Effector CD4-positive, alpha-beta T cell (primary cell): ENCODE measurements at regions not wholly inside any gene's neighbourhood (a gene's known extent, or its start where the extent isn't known, plus 50 kb on each side); places are given as distances from the start of the nearest gene placed in this dataset.

ENCODE experiments used
- DNase-seq: peaks from one replicate; pipeline ENCODE4 v3.0.0-alpha.2; 2020

DNA sequence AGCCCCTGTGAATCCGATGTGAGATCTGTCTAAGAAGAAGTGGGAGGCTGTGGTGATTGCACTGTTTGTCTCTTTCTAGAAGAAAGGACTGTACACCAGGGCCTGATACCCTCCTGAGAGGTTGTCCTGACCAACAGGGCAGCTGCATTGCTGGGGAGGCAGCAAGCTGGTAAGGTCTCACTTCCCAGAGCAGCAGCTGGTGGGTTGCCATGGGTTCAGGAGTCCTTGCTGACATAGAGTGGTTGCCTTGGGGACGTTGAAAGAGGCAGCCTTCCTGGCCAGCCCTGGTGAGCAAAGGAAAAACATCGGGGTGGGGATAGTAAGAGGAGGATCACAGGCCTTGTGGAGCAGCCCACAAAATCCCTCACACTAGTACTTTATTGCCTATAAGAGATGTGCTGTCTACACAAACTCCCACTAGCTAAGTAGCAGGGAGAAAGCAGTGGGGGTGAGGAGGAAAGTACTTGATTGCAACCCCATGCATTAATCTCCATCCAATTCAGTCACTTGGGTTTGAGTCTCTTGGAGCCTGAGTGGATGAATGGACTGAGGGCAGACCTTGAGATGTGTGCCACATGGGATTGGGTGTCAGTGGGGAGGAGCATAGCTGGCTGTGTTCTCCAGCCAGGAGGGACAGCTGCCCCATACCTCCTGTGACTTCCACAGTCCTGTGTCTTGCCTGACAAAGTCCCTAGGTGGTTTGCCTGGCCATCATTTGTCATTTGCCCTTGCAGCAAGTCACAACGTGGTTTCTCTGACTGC, 143.8 kb upstream of the RPL38 start:
- DNase-seq: no peak

DNA sequence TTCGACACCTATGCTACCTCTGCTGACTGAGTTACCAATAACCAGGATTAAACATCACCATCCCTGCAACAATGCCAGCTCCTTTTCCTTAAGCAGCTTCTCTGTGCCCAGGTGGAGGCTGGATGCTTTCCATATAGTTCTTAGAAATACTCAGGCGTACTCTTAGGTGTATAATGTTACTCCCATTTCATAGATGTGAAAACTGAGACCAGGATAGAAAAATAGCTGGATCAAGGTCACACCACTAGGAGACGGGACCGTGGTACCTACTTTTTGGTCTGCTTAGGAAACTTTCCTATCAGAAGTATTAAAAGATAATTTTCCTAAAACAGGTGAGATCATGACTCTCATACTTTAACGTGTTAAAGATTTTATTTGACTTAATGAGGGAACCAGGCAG, 141.7 kb upstream of the RPL38 start:
- DNase-seq: no peak

DNA sequence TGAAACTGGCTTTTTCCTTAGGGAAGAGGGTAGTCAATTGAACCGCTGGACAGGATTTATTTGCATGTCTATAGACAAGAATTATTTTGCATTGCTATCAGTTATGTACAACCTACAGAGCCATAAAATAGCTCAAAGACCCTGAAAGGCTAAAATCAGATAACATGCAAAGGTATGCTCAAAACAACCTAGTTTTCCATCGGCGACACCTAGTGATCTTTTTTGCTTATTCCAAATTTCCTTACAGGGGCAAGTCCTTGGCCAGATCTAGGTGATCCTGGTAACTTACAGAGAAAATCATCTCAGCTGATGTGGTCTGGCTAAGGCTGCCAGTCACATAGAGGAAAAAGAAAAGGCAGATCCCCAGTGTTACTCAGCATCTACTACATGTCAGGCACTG, 141.2 kb upstream of the RPL38 start:
- DNase-seq: no peak

DNA sequence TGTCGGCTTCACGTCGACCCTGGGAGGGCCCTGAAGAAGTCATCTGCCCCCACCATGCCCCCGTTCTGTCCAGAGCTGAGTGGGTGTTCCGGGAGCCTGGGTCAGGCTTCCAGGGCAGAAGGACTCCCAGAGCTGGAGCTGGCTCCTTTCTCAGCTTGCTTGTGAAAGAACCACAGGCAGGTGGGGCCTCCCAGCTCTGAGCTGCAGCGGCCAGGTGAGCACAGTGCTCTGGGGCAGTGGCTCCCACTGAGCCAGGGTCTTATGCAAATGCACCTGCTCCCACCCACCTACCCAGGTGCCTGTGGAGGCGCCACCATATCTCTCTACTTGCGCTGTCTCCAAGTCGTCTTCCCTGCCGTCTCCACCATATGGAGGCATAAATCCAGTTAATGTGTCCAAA, 140.0 kb upstream of the RPL38 start:
- no peak for DNase-seq

DNA sequence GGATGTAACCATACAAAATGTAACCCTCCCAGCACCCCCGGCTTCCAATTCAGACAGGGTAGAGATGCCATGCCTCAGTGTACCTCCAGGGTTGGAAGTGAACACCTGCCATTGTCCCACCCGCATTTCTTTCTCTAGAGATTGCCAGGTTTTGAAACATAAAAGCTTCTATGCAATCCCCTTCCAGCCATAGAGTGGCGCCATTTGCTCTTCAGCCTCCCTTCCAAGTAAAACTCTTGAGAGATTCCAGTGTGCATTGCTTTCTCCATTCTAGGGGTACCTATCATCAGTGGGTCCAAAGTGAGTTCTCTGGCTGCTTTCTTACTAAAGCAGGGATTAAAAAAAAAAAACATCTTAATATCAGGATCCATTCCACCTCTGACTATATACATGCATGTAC, 133.1 kb upstream of the RPL38 start:
- no peak for DNase-seq

DNA sequence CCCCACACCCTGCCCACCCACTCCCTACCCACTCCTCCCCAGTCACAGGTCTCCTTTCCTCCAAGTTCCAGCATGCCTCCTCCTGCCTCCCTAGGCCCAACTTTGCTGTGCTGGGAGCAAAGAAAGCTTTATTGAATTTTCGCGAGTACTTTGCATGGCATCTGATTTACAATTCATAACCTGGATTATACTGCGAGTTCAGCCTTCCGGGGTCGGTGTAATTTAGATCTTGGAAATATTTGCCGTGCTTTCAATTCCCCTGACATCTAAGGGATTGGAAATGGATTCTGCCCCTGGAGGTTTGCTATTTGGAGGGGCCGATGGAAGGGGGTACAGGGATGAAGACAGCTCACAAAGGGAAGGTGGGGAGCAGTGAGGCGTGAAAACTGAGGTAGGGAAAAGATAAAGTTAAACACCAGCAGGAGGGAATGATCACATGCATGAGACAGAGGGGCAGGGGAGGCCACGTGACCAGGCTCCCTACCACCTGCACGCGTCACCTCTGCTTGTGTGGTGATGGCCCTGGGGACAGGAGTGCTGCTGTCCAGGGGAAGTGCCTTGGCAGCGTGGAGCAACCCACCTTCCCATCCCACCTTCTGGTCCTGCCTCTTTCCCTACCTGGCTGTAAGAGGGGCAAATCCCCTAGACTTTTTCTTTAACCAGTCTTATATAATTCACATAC, 132.3 kb upstream of the RPL38 start:
- no peak for DNase-seq

DNA sequence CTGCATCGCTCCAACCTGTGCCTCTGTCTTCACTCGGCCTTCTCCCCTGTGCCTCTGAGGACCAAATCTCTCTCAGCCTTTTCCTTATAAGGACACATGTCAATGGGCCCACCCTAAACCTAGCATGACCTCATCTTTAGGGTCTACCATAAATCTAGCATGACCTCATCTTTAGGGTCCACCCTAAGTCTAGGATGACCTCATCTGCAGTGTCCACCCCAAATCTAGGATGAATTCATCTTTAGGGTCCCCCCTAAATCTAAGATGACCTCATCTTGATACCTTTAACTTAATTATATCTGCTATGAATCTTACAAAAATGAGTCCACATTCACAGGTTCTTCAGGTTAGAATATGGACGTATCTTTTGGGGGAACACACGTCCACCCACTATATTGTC, 131.1 kb upstream of the RPL38 start:
- DNase-seq: no peak

DNA sequence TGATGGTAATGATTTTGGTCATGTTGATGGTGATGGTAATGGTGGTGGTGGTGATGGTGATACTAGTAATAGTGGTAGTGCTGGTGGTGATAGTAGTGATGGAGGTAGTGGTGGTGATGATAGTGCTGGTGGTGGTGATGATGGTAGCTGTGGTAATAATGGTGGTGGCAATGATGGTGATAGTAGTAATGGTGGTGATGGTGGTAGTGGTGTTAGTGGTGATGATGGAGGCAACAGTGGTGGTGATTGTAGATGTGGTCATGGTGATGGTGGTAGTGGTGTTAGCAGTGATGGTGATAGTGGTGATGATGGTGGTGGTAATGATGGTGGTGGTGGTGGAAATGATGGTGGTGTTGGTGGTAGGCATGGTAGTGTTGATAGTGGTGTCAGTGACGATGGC, 127.0 kb upstream of the RPL38 start:
- no peak for DNase-seq

DNA sequence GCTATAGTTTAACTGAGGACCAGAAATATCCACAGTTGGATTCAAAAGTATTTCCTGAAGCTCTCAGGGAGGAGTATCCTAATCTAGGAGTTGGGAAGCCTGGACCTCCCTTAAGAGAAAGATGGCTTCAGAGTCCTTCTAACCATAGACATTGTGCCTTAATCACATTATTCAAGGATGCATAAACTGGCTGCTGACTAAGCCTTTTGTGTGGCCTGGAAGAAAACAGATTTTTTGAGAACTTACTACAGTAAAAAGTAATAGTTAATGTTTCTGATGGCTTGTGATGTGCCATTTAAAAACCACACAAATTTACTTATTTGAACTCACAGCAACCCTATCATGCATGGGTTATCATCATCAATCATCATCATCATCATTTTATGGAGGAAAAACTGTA, 126.2 kb upstream of the RPL38 start:
- DNase-seq: no peak

DNA sequence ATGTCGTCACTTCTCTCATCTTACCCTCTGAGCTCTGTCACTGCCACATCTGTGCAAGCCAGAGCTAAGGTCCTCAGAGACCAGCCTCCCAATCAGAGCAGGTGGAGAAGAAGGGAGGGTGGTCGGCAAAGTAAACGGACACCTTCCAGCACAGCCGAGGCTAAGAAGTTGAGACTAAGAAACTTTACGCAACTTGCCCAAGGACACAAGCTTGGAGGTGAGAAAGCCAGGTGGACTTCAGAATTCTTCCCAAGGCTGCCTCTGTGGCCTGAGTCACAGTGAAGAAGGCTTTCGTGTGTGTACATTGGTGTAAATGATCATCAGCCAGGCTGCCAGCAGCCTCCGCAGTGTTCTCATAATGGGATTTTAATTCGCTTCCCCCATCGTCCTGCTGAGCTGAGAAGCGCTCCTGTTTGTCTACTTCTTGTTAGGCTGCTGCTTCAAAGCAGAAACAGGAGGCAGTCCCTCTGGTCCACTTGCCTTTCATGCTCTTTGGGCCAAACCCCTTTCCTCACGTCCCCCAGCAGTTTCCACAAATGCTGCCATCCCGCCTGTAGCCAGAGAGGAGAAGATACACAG, 125.0 kb upstream of the RPL38 start:
- DNase-seq: no peak

DNA sequence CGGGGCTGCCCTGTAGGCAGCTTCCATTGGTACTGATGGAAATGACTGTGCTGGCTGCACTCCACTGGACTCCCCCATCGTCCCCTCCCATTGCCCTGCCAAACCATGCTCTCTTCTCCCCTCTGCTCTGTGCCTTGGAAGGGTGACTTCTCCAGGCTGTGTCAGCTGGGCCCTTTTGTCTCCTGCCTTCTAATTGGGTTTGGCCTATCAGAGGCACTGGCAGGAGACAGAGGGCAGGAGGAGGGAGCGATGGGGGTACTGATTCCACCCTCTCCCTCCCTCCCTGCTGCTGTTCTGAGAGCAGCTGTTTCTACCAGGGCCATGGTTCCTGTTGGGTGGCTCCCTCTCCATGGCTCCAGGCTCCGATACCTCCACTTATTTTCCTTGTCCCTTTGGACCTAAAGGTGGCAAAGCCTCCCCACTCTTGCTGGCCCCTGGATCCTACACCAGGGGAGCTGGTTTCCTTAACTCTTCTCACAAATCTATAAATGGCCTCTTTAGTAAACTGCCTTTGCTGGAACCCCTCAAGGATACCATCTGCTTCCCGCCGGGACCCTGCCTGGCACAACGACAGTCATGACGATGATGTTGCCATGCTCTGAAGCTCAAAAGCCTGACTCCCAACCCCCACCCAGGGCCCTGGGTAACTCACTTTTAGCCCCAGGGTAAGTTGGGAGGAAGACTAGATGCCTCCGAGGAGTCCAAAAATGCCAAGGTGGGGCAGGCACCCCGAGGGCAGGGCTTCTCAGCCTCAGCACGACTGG, 123.8 kb upstream of the RPL38 start:
- DNase-seq: no peak

DNA sequence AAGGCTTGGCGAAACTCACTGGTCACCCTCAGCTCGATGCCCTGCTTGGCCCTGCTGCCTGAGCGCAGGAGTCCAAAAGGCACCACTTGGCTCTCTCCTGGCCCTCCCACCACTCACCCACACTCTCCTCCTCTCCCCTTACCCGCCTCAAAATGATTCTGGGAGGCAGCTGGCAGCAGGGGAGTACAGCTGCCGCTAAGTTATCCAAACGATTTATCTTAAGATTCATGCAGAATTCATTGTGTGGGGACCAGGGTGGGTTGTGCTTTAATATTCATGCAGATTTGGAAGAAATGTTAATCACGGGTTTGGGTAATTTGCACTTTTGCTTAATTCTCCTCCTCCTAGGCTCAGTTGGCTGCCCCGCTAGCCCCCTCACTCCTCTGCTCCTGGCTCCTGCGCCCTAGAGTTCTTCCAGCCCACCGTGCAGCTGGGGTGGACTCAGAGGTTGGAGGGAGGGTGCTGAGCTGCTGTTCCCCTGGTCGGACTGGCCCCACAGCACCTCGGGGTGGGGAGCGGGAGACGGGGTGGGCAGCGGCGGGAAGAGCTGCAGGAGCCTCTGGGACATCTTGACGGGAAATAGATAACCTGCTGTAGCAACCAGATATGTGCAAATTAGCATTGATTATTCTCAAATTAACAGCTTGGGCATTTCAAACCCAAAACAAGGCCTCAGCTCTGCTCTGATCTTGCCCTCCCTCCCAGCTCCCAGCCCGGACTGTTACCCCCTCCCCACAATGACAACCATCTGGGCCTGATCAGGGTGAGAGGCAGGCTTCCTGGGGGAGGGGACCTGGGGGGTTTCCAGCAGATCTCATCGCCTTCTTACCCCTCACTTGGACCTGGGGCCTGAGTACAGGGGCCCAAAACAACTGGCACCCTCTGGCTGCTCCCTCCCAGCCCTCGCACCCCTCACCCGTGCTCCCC, 122.6 kb upstream of the RPL38 start:
- DNase-seq: no peak

DNA sequence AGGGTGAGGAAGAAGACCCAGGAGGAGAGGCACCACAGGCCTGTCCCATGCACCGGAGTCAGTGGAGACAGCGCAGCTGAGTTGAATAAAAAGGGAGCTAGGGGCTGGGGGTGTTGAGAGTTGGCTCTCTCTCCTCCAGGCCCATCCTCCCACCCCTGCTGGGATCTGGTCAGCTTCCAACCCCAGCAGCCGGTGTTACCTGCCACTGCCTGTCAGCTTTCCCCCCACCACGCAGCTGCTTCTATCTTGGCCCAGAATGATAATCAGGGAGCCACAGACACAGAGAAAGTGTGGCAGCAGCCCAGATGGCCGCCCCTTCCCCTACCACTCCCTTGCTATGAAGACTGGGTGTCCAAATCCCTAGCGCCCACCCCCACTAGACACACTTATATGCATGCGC, 120.6 kb upstream of the RPL38 start:
- DNase-seq: no peak

DNA sequence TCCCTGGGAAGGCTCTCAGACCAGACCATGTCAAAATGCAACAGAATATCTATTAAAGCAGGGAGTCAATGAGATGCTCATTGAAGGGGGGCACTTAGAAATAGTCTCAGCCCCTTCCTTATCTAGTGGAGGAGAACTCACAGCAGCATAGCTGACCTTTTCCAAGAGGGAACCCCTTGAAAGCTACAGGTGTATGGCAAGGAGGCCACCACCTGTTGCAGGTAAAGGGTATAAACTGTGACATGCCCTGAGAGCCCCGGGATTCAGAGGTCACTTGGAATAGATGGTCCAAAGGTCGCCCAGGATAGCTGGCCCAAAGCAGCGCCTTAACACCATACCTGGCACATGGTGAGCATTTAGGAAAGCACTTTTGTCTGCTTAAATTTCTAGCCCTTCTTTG, 120.2 kb upstream of the RPL38 start:
- DNase-seq: no peak

DNA sequence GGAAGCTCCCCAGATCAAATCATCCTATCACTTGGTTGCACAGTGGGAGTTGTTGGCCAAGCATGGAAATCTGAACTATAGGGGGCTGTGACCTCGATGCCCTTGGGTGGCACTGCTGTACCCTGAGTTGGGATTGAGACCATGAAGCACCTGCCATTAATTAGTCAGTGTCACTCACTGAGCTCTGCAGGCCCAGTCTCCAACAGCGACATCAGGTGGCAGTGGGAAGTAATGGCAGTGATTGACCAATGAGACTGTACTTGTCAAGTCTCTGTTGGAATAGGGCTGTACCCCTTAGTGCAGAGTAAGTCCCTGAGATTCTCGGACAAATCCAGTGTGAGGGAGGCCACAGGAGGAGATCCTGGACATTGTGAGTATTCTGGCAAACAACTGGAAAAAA, 118.0 kb upstream of the RPL38 start:
- no peak for DNase-seq

DNA sequence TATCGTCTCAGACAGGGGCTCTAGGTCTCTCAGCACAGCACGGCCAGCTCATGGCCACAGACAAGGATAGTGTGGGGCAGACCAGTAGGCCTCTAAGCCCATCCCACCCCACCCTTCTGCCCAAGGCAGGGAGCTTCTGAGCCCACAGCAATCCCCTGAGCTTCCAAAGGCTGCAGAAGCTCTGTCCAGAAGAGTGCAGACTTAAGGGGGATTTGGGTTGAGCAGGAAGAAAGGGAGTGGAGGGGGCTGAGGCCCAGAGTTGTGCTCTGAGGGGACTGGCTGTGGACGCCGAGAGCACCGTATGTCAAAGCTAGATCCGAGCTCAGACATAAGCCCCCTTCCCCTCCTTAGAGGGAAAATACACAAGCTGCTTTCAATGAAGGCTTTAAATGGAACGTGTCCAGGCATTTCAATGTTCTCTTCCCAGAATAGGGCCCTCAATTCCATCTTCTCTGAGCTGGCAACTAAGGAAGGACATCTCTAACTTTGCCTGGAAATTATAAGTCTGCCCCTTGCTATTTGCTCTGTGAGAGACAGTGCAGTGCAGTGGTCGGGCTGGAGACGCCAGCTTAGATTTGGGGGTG, 116.4 kb upstream of the RPL38 start:
- DNase-seq: no peak

DNA sequence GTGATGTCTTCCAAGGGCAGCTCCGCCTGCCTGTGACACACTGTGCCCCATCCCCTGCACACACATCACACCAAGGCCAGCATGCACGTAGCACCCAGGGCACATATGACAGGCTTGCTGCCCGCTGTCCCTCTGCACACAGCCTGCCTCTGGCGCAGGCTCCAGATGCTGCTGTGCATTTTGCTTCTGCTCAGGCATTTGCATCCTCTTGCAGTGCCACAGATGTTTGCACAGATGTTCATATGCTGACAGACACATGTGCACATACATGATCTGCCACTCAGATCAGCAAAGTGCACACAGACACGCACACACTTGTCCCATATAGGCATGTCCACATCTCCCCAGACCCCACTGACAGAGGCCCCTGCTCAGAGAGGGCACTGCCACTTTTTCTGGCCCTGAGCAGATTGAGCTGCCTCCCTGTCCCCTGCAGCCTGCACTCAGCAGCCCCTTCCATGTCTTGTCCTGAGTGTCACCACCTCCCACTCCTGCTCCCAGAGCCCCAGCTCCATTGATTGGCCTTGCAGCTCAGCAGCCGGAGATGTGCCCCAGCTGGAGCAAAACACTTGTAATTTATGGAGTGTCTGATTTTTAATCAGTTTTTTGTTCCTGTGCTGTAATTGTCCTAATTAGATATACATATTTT, 115.1 kb upstream of the RPL38 start:
- no peak for DNase-seq

DNA sequence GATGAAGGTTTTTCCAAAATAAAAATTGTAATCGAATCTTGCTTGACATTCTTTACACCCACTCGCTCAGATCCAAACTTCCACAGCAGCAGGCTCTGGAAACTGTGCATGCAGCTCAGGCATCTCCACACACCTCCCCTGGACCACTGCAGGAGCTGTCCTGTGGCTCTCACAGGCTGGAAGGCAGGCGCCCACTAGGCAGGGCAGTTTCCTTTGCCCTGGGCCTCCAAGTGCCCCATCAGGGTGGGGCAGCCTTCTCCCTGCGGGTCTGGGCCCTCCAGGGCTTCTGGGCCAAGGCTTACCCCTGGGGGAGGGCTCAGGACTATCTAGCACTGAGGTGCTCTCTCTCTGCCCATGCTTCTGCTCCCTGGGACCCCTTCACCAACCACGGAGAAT, 114.5 kb upstream of the RPL38 start:
- DNase-seq: no peak

DNA sequence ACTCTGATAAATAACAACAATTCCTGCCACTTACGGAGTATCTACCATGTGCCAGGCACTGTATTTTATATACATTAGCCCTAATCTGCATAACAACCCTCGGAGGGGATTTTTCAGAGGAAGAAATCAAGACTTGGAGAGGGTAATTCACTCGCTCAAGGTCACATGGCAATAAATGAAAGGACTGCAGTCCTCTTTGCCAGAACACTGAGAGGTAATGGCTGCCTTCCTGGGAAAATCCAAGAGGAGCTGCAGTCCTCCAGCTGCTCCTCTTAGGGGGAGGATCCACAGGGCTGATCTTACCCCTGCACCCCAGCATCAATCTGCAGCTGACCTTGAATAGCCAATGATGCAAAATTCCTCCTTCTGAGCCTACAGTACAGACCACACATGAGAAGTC, 114.1 kb upstream of the RPL38 start:
- DNase-seq: no peak

DNA sequence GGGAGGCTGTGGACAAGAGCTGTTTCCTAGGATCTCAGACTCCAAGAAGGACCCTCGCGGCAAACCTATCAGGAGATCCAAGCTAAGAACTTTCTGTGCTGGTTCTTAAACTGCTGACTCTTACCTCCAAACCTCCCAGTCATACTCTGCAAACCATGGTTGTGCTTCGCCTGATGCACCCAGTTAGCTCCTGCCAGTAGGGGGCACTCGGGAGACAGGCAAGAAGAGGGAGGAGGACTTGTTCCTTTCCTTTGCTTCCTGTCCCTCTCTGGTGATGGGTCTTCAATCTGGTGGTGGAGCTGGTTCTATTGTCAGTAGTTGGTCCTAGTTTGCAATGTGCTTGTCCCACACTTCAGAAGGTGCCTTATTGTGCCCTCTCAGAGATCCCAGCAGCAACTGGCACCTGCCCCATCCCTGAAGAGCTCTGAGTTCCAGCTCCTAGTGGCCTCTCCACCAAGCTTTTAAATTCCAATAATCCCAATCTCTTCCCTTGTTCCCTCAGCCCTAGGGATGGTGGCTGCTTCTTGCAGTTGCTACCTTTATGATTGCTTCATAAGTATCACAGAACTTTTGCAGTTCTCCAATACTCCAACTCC, 113.5 kb upstream of the RPL38 start:
- DNase-seq: no peak

DNA sequence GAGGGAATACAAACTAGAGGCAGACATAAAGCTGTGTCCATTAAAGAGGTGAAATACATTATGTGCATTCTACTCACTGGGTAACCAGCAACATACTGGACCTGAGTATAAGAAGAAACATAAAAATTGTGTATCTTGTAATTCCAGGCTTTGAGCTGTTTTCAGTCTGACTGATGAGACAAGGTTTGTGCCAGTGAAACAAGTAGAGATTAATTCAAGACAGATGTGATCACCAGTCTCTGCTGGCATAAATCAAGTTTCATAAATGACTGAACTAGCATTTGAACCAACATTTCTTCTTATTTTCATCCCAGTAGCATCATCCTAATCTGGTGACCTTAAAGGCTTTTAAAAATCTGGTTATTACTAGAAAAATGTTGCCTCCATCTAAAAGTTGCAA, 108.8 kb upstream of the RPL38 start:
- DNase-seq: no peak
